Neutrophil (primary cell): ENCODE measurements at regions not wholly inside any gene's neighbourhood (a gene's known extent, or its start where the extent isn't known, plus 50 kb on each side); places are given as distances from the start of the nearest gene placed in this dataset.

Experiments
- H3K27ac ChIP-seq: fragments of 200-600 bp; sonication (generic); 2 replicates; pipeline ENCODE4 v1.5.1; 2016; ENCODE audit warnings: mild to moderate bottlenecking, moderate library complexity
- H3K27me3 ChIP-seq: fragments of 200-600 bp; sonication (generic); 2 replicates; pipeline ENCODE4 v1.6.0; 2016; ENCODE audit warnings: mild to moderate bottlenecking
- H3K36me3 ChIP-seq: fragments of 200-600 bp; sonication (generic); 2 replicates; pipeline ENCODE4 v1.5.1; 2017
- H3K4me1 ChIP-seq, 2 experiments: fragments of 200-600 bp in 1 of 2; sonication (generic) in 1 of 2; 1 replicate in 1 of 2; 2 replicates in 1 of 2; pipeline versions ENCODE4 v1.5.1 to v1.6.1; 2013 to 2016; ENCODE audit warnings: low read depth in 1 of 2, low read length in 1 of 2, mild to moderate bottlenecking in 1 of 2, moderate library complexity in 1 of 2; ENCODE audit not compliant: control insufficient read depth in 1 of 2, insufficient read depth in 1 of 2
- H3K4me3 ChIP-seq, 2 experiments: fragments of 200-600 bp in 1 of 2; sonication (generic) in 1 of 2; 1 replicate in 1 of 2; 2 replicates in 1 of 2; pipeline ENCODE4 v1.5.1; 2013 to 2016; ENCODE audit warnings: low read depth in 1 of 2, low read length in 1 of 2, mild to moderate bottlenecking in 1 of 2, moderate library complexity in 1 of 2
- H3K9me3 ChIP-seq: fragments of 200-600 bp; sonication (generic); 2 replicates; pipeline ENCODE4 v1.5.1; 2016
- CTCF ChIP-seq: fragments of 200-600 bp; sonication (generic); IDR thresholded peaks from 2 replicates; pipeline ENCODE4 v1.5.1; 2016; ENCODE audit warnings: antibody characterized with exemption

GRCh38 chr9:26371236-26371635 is 521.4 kb downstream of the CAAP1 start:
- TF ChIP-seq CTCF, result no peak
- H3K4me3 ChIP-seq, result no peak overlapping the region
- no peak overlapping the region for H3K27ac ChIP-seq
- no peaks in the 10 kb centered on the region for H3K4me1 ChIP-seq
- no peaks in the 10 kb centered on the region for H3K36me3 ChIP-seq
- H3K27me3 ChIP-seq, result no peaks in the 10 kb centered on the region
- no peaks in the 10 kb centered on the region for H3K9me3 ChIP-seq

- Histone ChIP-seq H3K27me3 (no peaks in the 10 kb centered on the region), H3K9me3 (no peaks in the 10 kb centered on the region), H3K4me3 (no peak overlapping the region), H3K4me1 (no peaks in the 10 kb centered on the region), H3K27ac (no peak overlapping the region), H3K36me3 (no peaks in the 10 kb centered on the region)
- TF ChIP-seq CTCF, result no peak
Observed at GRCh38 chr9:26369093-26369492, 523.5 kb downstream of the CAAP1 start.

- no peaks in the 10 kb centered on the region for H3K9me3 ChIP-seq
- no peak overlapping the region for H3K4me3 ChIP-seq
- TF ChIP-seq CTCF, result no peak
- no peaks in the 10 kb centered on the region for H3K36me3 ChIP-seq
- H3K27ac ChIP-seq, result no peak overlapping the region
- H3K4me1 ChIP-seq, result no peaks in the 10 kb centered on the region
- H3K27me3 ChIP-seq, result no peaks in the 10 kb centered on the region
Observed at GRCh38 chr9:26368241-26368640, 524.4 kb downstream of the CAAP1 start.

GRCh38 chr9:26361010-26361409 is 531.6 kb downstream of the CAAP1 start:
- Histone ChIP-seq H3K4me1 (no peaks in the 10 kb centered on the region), H3K27me3 (no peaks in the 10 kb centered on the region), H3K27ac (no peak overlapping the region), H3K36me3 (no peaks in the 10 kb centered on the region), H3K9me3 (no peaks in the 10 kb centered on the region), H3K4me3 (no peak overlapping the region)
- no peak for TF ChIP-seq CTCF

- Histone ChIP-seq H3K9me3 (no peaks in the 10 kb centered on the region), H3K27ac (no peak overlapping the region), H3K4me3 (no peak overlapping the region), H3K36me3 (no peaks in the 10 kb centered on the region), H3K27me3 (no peaks in the 10 kb centered on the region), H3K4me1 (no peaks in the 10 kb centered on the region)
- no peak for TF ChIP-seq CTCF
Observed at GRCh38 chr9:26358836-26359235, 533.8 kb downstream of the CAAP1 start.

GRCh38 chr9:26357803-26358344 is 534.7 kb downstream of the CAAP1 start:
- H3K27ac ChIP-seq, result no peak overlapping the region
- H3K9me3 ChIP-seq, result no peaks in the 10 kb centered on the region
- H3K27me3 ChIP-seq, result no peaks in the 10 kb centered on the region
- no peak overlapping the region for H3K4me3 ChIP-seq
- no peak for TF ChIP-seq CTCF
- no peaks in the 10 kb centered on the region for H3K36me3 ChIP-seq
- no peaks in the 10 kb centered on the region for H3K4me1 ChIP-seq
